Fibroblast of skin of right quadriceps (primary cell): ENCODE measurements at regions not wholly inside any gene's neighbourhood (a gene's known extent, or its start where the extent isn't known, plus 50 kb on each side); places are given as distances from the start of the nearest gene placed in this dataset.

ENCODE experiments used
- DNase-seq: peaks from one replicate; pipeline ENCODE4 v3.0.0-alpha.2; 2013

- no peak for DNase-seq
These were observed 152.9 kb upstream of the NCKAP5 start for GRCh38 chr2:133721118-133721517.

- no peak for DNase-seq
These were observed 154.9 kb upstream of the NCKAP5 start for GRCh38 chr2:133723133-133723532.

DNA sequence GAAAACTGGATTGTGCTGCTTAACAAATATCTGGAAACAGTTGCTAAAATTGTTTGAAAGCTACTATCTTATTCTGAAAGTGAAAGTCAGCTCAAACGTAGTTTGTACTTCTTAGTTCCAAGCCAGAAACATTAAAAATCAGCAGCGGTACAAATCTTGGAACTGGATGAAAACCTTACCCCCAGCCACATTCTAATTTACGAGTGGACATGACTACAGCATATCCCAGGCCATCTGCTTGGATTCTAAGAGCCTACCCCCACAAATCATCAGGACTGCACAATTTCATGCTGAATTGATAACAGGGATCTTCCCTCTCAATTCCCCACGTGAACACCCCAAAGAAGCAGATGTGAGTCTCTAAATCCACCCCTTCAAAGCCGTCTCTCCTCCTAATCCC, 158.7 kb upstream of the NCKAP5 start:
- no peak for DNase-seq

DNA sequence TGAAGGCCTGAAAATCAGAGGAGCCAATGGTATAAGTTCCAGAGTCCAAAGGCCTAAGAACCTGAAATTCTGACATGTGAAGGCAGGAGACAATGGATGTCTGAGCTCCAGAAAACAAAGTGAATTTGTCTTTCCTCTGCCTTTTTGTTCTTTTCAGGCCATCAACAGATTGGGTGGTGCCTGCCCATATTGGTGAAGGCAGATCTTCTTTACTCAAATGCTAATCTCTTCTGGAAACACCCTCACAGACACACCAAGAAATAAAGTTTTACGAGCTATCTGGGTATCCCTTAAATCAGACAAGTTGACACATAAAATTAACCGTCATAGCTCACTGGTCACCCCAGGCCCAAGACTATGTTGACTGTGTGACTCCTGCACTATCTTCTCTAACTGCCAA, 163.8 kb upstream of the NCKAP5 start:
- DNase-seq: no peak

- peak; percentile 64 for DNase-seq
These were observed 165.0 kb upstream of the NCKAP5 start for GRCh38 chr2:133732982-133733900.

GRCh38 chr2:133733901-133734255, 165.6 kb upstream of the NCKAP5 start:
- DNase-seq: peak; percentile 96

- DNase-seq: peak; percentile 60
These were observed 166.6 kb upstream of the NCKAP5 start for GRCh38 chr2:133734716-133735495.

DNA sequence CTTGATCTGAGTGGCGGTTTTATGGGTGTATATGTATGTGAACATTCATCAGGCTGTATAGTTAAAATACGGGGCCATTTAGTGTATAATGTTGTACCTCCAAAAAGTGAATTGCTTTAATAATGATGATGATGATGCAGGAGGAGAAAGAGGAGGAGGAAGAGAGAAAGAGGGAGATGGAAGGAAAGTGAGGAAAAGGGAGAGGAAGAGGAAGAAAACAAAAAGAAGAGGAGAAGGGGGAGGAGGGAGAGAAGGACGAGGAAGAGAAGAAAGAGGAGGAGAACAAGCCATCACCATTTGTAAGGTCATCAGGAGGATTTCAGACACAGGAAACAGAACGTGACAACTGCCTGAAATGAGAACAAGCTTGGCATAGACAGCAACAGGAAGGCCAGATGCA, 168.4 kb upstream of the NCKAP5 start:
- no peak for DNase-seq

GRCh38 chr2:133737242-133737993, 169.2 kb upstream of the NCKAP5 start:
- peak; percentile 65 for DNase-seq

- no peak for DNase-seq
These were observed 170.8 kb upstream of the NCKAP5 start for GRCh38 chr2:133739039-133739438.

- DNase-seq: no peak
These were observed 172.2 kb upstream of the NCKAP5 start for GRCh38 chr2:133740500-133740899.

GRCh38 chr2:133748007-133748700, 179.9 kb upstream of the NCKAP5 start:
- DNase-seq: peak; percentile 31

GRCh38 chr2:133753665-133754064, 185.4 kb upstream of the NCKAP5 start:
- DNase-seq: no peak

DNA sequence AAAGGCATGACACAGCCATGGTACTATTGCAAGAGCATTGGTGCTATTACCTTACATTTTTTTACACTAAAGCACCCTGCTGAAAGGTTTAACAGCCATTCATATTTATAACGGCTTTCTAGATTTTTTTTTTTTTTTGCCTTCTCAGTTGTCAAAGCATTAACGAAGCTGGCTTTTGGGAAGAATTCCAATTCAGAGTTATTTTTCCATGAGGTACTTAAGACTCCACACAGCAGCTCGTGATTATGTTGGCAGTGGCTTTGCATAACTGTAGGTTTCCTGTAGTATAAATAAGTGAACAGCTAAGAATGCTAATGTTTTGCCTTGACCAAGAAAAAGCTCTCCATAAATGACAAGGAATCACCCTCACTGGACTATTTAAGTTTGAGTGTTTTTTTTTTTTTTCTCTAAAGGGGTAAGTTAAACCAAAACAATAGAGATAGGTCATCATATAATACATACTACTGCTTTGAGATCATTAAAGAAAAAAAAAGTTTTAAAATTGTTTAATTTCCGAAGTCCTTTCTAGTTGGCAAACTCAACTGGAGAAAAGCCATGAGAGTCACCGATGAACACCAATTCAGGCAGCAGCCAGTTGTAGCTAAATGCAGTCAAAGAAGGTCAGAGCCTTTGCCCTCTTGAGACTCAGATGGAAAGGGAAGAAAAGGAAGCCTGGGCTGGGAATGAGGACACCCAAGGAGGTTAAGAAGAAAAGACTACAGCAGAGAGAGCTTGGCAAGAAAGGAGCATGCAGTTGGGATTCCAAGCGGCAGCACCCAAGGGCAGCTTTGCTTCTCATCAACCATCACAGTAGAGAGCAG, 187.4 kb upstream of the NCKAP5 start:
- DNase-seq: peak; percentile 98

- DNase-seq: no peak
These were observed 188.6 kb upstream of the NCKAP5 start for GRCh38 chr2:133756833-133757232.

- DNase-seq: peak; percentile 94
These were observed 192.1 kb upstream of the NCKAP5 start for GRCh38 chr2:133760376-133760775.

GRCh38 chr2:133765658-133766057, 197.4 kb upstream of the NCKAP5 start:
- peak; percentile 46 for DNase-seq

GRCh38 chr2:133766164-133766832, 198.0 kb upstream of the NCKAP5 start:
- peak; percentile 42 for DNase-seq

DNA sequence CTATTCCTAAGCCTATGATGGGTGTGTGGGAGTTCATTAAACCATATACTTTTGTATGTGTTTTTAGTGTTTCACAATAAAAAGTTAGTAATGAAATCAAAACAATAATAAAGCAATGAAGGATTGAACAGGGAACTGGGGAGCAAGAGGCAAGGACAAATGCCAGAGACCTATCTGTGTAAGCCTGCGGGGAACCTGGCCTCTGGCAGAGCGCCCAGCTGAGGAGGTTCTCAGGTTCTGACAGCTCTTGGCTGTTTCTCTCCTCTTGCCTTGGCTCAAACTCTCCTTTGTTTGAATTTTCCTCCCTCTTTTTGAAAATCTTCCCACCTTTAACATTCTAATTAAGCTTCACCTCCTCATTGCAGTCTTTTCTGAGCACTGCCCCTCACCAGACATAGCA, 200.0 kb upstream of the NCKAP5 start:
- no peak for DNase-seq

DNA sequence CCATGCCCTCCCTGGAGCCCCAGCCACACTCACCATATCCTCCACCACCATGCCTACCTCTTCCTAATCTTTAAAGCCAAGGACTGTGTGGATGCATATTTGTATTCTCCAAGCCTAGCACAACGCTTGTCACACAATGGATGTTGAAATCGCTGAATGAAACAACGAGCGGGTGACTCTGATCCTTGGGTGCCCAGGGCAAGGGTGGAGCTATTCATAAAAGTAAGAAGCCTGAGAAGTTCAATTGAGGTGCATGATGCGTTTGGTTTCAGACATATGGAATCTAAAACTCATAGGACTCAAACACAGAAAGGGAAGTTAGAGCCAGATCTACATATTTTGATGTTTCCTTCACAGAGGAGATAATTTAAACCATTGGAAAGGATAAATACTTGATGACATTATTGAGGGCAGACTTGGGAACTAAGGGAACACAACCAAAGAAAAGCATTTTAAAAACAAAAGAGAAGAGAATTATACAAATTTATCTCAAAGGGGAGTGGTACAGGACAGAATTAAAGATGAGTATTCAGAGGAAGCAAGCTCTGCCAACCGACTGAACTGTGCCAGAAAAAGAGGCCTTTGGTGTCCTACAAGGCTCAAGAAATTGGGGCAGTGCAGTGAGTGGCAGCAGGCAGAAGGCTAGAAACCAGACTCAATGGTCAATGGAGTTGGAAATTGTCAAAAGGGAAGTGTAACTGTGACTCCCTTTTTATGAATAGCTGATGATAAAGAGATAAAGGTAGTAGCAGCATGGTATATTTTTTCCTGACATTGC, 200.6 kb upstream of the NCKAP5 start:
- no peak for DNase-seq
